ENCODE measurements at regions not wholly inside any gene's neighbourhood (a gene's known extent, or its start where the extent isn't known, plus 50 kb on each side); places are given as distances from the start of the nearest gene placed in this dataset.

- TF ChIP-seq CTCF (IDR thresholded peaks at IDR 0.05) (no peak), POLR2A (IDR thresholded peaks at IDR 0.05) (no peak)
These were observed 56.3 kb upstream of the ABCB5 start for GRCh38 chr7:20558963-20559716.

Measured in esophagus squamous epithelium (tissue), 4 donors.